HFFc6 (cell line): ENCODE measurements at regions not wholly inside any gene's neighbourhood (a gene's known extent, or its start where the extent isn't known, plus 50 kb on each side); places are given as distances from the start of the nearest gene placed in this dataset.

Experiments used
- DNase-seq: peaks from one replicate; pipeline ENCODE4 v3.0.0-alpha.2; 2018
- H3K27ac Mint-ChIP-seq: 2 replicates; pipeline ENCODE4 v1.8.0; 2020; ENCODE audit warnings: mild to moderate bottlenecking, mixed read lengths
- H3K27me3 Mint-ChIP-seq: 2 replicates; pipeline ENCODE4 v1.8.0; 2021; ENCODE audit warnings: mild to moderate bottlenecking, moderate library complexity, mixed read lengths; ENCODE audit not compliant: insufficient read depth
- H3K36me3 Mint-ChIP-seq: 2 replicates; pipeline ENCODE4 v1.8.0; 2021; ENCODE audit warnings: low read depth, mixed read lengths
- H3K4me1 Mint-ChIP-seq: 2 replicates; pipeline ENCODE4 v1.8.0; 2020; ENCODE audit warnings: low read depth, mixed read lengths
- H3K4me3 Mint-ChIP-seq: 2 replicates; pipeline ENCODE4 v1.8.0; 2020; ENCODE audit warnings: mild to moderate bottlenecking, moderate library complexity, mixed read lengths
- H3K9me3 Mint-ChIP-seq: 2 replicates; pipeline ENCODE4 v1.8.0; 2020; ENCODE audit warnings: mild to moderate bottlenecking, mixed read lengths
- TF ChIP-seq, protein P1 (sequence below): fragments of 200-600 bp; sonication (generic); IDR thresholded peaks from 2 replicates; pipeline ENCODE4 v1.5.0; 2021; ENCODE audit warnings: antibody characterized with exemption, mild to moderate bottlenecking

- no peak for DNase-seq
- H3K9me3 Mint-ChIP-seq: peaks cover 33% of the 10 kb centered on the region
- no peaks in the 10 kb centered on the region; the same call in 1 of the 2 replicates for H3K27me3 Mint-ChIP-seq
- no peak overlapping the region for H3K27ac Mint-ChIP-seq
- H3K4me3 Mint-ChIP-seq: no peak overlapping the region
- H3K36me3 Mint-ChIP-seq: no peaks in the 10 kb centered on the region
- H3K4me1 Mint-ChIP-seq: no peaks in the 10 kb centered on the region
- TF ChIP-seq, protein P1, sequence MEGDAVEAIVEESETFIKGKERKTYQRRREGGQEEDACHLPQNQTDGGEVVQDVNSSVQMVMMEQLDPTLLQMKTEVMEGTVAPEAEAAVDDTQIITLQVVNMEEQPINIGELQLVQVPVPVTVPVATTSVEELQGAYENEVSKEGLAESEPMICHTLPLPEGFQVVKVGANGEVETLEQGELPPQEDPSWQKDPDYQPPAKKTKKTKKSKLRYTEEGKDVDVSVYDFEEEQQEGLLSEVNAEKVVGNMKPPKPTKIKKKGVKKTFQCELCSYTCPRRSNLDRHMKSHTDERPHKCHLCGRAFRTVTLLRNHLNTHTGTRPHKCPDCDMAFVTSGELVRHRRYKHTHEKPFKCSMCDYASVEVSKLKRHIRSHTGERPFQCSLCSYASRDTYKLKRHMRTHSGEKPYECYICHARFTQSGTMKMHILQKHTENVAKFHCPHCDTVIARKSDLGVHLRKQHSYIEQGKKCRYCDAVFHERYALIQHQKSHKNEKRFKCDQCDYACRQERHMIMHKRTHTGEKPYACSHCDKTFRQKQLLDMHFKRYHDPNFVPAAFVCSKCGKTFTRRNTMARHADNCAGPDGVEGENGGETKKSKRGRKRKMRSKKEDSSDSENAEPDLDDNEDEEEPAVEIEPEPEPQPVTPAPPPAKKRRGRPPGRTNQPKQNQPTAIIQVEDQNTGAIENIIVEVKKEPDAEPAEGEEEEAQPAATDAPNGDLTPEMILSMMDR: no peak
Observed at GRCh38 chr2:104415284-104415683, 438.6 kb upstream of the POU3F3 start.

GRCh38 chr2:104416339-104417000 lies 437.4 kb upstream of the POU3F3 start:
- no peaks in the 10 kb centered on the region for H3K36me3 Mint-ChIP-seq
- no peaks in the 10 kb centered on the region; the same call in 1 of the 2 replicates for H3K27me3 Mint-ChIP-seq
- DNase-seq: no peak
- no peak overlapping the region for H3K4me3 Mint-ChIP-seq
- TF ChIP-seq, protein P1: no peak
- no peaks in the 10 kb centered on the region for H3K4me1 Mint-ChIP-seq
- H3K27ac Mint-ChIP-seq: no peak overlapping the region
- H3K9me3 Mint-ChIP-seq: peaks cover 36% of the 10 kb centered on the region

DNA sequence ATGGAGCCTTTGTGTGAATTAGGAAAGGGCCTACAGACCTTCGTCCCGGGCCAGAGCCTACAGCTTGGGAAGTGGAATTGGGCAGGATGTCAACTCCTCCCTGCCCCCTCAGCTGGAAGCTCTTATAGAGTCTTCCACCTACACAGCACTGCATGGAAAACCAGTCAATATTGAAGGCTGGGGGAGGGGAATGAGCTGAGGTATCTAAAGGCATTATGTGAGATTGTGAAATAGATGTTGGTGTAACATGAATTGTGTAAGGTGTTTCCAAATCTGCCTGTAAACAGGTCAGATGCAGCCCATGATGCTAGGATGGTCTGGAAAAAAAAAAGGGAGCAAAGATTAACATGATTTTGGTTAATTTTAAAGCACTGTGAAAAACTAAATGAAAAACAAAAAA lies 433.5 kb upstream of the POU3F3 start:
- no peak for DNase-seq
- no peak overlapping the region for H3K4me3 Mint-ChIP-seq
- H3K4me1 Mint-ChIP-seq: no peaks in the 10 kb centered on the region
- TF ChIP-seq, protein P1: no peak
- no peaks in the 10 kb centered on the region for H3K27me3 Mint-ChIP-seq
- H3K27ac Mint-ChIP-seq: no peak overlapping the region
- peaks cover 41% of the 10 kb centered on the region for H3K9me3 Mint-ChIP-seq
- no peaks in the 10 kb centered on the region for H3K36me3 Mint-ChIP-seq

DNA sequence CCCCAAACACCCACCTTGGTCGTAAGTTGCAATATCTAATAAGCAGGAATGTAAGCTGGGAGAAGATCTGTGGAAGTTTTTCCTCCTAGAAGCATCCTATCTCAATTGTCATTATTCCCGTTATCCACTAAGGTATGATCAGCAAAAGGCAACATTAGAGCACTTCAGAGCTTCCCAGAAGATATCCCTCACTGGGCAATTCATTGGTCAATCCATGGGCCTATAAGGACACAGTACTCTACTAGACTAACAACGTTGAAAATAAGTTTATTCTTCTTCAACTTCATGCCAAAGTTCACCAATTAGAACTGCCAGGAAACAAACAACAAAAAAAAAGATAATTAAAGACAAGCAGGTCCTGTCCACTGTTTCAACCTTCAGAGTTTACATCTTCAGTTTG lies 433.0 kb upstream of the POU3F3 start:
- H3K27ac Mint-ChIP-seq: no peak overlapping the region
- H3K4me3 Mint-ChIP-seq: no peak overlapping the region
- H3K36me3 Mint-ChIP-seq: no peaks in the 10 kb centered on the region
- DNase-seq: no peak
- no peaks in the 10 kb centered on the region for H3K4me1 Mint-ChIP-seq
- TF ChIP-seq, protein P1: no peak
- H3K9me3 Mint-ChIP-seq: peaks cover 41% of the 10 kb centered on the region
- H3K27me3 Mint-ChIP-seq: no peaks in the 10 kb centered on the region

DNA sequence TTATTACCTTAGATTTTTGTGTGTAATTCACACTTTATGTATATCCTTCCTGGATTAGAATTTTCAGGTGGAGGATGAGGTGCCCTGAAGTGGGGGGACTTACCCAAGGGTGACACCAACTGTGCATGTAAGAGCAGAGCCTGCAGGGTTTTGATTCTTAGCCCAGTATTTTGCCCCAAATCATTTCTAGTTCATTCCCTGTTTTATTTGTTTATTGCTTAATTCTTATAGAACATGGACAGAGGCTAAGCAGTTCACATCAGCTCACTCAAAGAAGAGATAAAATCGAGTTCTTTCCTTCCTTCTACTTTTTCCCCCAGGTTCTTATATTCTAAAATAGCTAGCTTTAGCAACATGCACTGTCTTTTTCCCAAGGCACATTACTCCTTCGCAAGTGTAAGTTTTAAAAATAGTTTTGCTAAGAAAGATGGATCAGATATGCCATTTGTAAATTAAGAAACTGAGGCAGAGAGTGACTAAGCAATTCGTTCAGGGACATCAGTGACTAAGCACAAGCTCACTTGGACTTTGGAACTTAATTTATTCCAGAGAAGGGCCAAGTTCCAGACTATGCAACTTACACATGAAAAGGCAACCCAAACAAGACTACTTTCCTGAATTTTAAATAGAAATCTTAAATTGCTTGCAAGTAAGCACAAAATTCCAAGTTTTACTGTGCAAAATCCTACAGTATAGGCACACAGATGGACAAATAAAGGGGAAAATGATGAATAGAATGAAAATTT lies 427.9 kb upstream of the POU3F3 start:
- no peak overlapping the region for H3K27ac Mint-ChIP-seq
- TF ChIP-seq, protein P1: no peak
- no peaks in the 10 kb centered on the region for H3K4me1 Mint-ChIP-seq
- no peaks in the 10 kb centered on the region for H3K27me3 Mint-ChIP-seq
- no peak for DNase-seq
- no peaks in the 10 kb centered on the region for H3K36me3 Mint-ChIP-seq
- no peak overlapping the region for H3K4me3 Mint-ChIP-seq
- peaks cover 11% of the 10 kb centered on the region for H3K9me3 Mint-ChIP-seq
